Stimulated activated naive CD4-positive, alpha-beta T cell (primary cell): ENCODE measurements at regions not wholly inside any gene's neighbourhood (a gene's known extent, or its start where the extent isn't known, plus 50 kb on each side); places are given as distances from the start of the nearest gene placed in this dataset.

Source experiments
- DNase-seq, 6 experiments: peaks; one replicate each; lab custom pipeline; 2025; lab: John Stamatoyannopoulos, UW

DNA sequence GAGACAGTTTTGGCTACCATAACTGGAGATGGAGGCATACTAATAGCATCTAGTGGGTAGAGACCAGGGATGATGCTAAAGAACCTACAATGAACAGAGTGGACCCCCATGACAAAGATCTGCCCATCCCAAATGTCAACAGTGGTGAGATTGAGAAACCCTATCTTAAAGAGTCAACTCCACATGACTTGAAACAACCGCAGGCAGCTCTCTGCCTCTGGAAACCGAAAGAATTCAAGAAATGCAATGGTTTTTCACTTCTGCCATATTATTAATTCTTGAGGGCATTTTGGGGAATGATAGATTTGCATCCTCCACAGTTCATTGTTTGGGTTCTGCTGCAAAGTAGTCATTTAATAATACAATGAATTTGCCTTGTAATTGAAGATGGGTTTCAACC is 463.4 kb downstream of the MAFB start:
- DNase-seq: no peak

DNA sequence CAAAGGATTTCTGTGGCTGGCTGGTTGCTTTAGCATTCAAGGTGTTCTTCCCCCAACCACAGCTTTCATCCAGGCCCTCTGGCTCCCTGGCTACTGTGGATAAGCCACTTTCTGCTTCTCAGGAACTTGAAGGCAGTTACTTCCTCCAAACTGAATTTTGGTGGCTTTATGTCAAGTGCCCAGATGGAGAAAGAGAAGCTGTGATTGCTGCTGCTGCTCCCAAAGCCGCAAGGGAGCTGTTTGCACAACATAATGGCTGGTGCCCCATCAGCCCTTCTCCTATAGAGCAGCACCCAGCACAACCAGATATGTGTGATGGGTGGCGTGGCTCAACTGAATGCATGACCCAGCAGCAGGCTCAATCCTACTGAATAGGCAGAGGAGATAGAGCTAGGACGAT is 465.2 kb downstream of the MAFB start:
- DNase-seq: no peak

DNA sequence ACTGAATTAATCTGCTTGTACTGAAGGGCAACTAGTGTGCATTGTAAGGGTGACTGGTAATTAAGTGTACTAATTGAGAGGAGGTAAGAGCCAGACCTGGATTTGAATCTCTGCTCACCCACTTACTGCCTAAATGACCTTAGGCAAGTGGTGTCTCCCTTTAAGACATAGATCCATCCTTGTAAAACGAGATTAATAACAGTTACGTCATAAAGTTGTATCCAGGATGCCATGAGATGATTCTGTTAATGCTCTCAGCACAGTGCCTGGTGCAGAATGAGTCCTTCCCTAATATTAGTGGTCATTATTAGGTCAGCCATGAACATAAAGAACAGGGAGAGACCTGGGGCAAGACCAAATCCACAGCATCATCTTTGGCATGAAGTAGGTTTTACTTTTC is 470.1 kb downstream of the MAFB start:
- no peak for DNase-seq

DNA sequence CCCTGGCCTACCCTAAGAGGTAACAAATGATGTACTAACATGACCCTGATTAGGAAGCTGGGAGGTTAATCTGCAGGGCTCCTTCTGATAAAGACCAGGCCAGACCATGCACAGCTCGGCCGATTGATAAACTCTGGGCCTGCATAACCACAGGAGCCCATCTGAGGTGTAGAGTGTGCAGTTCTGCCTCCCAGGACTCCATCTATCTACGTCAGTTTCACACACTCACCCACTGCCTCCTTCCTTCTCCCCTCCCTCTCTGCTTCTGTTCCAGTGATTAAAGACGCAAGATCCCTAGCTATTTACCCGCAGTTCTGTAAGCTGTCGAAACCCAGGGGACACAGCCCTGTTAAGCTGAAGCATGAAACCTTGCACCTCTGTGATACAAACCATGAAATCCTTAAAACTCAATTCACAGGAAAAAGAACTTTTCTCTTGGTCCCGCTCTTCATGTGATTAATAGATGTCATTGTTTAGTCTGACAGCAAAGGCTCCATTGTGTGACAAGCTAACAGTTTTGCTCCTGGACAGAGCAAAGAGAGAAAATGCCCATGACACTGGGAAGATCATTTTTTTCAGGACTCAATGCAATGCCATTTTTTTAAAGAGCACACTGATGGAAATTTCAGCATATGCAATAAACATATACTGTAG is 470.6 kb downstream of the MAFB start:
- DNase-seq: no peak

DNA sequence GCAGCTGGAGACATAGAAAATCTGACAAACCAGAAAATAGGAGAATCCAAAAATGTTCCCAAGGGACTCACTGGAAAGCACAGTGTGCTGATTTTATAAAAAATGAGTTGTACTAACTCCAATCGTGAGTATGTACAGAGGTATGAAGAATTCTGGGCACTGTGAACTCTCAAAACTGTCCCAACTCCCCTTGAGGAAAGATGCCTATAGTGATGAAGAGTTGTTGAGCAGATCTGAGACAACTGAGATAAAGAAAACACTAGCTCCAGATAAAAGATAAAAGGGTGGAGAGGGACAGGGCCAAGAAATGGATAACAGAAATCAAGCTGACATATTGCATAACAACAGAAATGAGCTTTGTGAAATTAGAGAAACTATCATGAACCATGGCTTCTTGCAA is 481.4 kb downstream of the MAFB start:
- no peak for DNase-seq

DNA sequence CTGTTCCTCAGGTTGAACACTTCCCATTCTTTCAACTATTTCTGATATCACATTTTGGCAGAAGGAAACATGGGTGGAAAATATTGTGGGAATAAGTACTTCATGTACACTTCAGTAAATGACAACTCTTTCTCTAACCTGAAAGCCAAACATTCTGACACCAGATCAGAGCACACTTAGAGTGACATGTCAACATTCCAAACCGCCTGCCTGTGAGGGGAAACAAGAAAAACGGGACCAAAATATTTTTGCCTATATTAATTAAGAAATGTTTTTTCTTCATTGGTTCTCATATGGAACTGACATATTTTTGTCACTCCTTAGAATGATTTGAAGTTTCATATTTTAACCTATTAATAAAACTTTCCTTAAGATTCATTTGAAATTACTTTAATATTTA is 483.1 kb downstream of the MAFB start:
- no peak for DNase-seq

DNA sequence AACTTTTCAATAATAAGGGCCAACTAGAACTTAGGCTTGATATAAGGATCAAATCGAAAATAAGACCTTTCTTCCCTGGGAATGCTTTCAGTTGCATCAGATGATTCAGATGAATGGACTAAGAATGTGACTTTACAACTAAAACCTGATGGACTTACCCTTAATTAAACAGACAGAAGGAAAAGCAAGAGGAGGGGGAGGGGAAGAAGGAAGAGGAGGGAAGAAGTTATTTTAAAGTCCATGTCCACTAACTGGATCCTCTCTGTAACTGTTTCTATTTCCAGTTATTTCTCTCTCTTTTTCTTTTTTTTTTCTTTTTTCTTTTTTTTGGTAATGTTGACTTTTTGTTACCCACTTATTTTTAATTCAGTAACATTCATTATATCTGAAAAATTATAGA is 486.0 kb downstream of the MAFB start:
- no peak for DNase-seq

DNA sequence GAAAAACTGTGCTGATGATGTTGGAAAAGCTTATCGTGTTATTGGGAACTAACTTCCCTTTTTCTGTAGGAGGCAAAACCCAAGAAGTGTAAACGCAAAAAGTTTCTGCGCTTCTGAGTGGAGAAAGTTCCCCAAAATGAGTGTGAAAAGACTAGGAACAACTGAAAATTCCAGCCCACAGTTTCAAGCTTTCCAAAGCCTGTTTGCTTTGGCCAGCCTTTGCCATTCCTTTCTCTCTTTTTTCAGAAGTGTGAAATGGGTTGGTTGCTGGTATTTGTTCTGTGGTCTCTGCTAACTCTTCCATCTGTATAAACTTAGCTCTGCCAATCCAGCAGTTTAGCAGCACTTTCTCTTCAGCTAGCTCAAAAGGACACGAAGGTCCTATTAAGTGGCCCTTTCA is 491.3 kb downstream of the MAFB start:
- no peak for DNase-seq

DNA sequence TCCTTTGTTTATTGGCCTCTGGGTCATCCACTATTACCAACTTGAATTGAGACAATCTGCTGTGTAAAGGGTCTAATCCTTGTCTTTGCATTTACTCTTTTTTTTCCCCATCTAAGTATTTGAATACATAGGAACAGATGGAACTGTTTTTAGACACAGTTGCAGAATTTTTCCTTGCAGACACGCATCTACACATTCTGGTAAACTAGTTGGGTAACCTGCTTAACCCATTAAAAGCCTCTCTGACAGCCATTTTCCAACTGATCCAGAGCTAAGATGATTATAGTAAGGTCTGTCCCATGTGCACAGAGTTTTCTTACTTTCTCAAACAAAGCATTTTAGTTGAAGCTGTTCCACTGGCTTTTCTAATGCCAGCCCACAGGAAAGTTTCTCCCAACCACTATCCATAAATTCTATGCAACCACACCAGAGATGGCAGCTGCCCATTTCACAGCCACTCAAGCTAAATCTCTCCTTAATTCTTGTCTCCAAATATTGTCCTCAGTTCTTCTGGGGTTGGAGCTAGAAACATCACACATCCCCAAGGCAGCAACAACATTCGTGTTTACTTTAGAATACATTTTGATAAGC is 492.1 kb downstream of the MAFB start:
- DNase-seq: no peak

DNA sequence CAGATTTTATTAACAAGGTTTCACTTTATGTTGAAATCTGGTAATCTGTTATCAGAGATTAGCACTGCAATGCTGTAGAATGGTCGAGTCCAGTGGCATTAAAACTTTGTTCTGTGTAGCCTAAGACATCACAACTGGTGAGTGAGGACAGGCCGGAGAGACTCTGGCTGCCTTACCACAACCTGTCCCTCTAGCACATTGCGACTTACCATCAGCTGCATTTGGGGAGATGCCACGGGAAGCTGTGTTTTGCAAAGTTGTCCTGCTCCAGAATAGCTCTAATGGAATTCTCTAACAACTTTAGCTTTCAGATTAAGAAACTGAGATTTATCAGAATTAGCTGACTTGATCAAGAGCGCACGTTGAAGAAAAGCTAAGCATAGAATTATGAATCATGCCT is 493.3 kb downstream of the MAFB start:
- no peak for DNase-seq

DNA sequence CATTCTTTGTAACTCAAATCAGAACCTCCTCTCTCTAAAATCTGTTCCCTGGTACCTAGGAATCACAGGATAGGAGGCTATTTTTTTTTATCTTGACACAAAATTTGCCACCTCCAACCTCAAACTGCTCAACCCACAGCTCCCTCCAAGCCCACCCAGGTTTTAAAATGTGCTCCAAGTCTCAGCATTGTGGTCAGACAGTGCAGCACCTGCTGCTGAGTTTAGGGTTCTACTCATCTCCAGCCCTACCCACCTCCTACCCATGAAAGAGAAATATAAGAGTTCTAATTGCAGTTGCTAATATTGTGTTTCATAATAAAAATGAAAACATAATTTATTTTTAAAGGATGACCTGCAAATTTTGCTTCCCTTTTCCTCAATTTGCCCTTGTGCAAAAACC is 496.5 kb downstream of the MAFB start:
- DNase-seq: no peak

DNA sequence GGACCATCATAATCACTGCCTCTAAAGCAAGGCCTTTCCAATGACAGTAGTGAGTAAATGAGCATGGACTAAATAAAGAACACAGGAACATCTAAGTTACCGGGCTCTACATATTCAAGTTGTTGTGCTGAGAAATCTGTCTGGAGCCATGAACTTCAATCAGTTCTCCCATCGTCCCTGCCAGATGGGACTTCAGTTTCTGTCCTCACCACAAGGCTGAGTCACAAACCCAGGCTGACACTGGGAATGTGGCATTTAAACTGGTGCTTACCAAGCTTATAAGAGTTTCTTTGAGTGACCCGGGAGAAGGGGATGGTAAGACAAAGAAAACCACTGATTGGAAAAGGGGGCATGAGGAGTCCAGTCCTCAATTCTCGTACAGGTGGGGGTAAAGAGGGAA is 497.0 kb downstream of the MAFB start:
- no peak for DNase-seq

DNA sequence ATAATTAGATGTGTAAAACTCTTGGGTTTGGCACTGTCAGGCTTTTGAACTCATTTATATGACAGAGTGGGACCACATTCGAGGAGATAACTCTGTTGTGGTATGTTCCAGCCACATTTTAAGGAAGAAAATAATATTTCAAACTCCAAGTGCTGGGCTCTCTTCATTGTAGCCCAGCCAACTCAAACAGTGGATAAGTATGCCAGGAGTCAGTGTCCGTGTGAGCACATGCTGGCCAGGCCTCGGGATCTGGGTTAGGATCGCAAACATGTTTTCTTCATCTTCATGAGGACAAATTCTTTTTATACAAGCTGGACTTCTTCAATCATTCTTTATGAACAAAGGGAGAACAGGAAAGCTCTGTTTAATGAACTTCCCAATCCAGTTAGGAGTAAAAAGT is 497.5 kb downstream of the MAFB start:
- no peak for DNase-seq

DNA sequence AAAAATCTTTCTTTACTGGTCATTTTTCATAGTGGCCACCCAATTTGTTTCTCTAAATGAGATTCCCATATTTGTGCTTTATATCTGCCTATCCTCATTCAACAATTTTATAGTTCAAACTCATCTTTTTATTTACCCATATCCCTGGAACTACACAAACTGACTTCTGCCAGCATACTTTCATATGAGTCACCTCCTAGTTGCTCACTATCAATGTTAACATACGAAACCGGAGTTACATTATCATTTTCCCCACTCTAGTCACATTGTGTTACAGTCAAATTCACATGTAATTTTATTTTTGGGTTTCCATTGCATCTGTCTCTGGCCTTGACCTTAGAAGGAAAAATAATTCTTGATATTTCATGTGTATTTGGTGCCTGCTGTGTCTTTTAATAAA is 499.4 kb downstream of the MAFB start:
- no peak for DNase-seq

DNA sequence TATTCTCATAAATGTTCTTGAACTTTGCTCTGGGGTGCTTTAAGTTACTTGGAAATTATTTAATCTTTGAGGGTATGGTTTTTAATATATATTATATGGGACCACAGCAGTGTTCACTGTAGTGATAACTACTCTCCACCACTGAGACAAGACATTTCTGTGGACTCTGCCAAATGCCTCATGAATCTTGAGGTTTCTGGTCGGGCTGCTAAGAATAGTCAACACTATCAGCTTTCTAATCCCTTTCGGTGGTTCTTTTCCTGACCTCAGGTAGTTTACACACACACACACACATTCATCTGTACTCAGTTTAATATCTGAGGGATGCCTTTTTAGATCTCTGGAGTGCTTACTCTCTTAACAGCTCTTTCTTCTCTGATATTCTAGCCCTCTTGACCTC is 500.7 kb downstream of the MAFB start:
- no peak for DNase-seq

DNA sequence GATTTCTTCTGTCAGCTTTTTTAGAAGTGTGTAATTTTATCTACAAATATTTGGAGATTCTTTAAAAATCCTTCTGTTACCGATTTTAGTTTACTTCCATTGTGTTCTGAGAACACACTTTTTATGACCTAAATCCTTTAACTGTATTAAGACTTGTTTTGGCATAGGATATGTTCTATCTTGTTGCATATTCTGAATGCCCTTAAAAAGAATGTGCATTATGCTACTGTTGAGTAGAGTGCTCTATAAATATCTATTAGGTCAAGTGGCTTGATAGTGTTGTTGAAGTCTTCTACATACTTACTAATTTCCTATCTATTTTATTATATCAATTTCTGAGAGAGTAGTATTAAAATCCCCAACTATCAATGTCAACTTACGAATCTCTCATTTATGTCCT is 502.2 kb downstream of the MAFB start:
- DNase-seq: no peak

DNA sequence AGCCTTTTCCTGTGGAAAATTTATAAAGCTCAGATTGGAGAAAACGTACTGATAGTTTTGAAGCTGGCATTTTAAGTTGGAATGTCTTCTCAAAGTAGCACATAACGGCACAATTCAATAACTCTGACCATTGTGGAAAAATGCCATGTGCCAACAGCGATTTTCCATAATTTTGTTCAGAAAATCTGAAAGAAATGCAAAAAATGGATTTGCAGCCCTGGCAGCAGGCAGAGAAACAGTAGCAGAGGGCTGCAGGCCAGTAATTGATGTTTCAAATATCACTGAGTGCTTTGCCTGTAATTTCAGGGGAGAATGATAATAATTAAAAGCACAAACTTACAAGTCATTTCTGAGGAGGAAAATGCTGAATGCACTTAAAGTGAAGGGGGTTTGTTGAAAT is 507.4 kb downstream of the MAFB start:
- DNase-seq: no peak

DNA sequence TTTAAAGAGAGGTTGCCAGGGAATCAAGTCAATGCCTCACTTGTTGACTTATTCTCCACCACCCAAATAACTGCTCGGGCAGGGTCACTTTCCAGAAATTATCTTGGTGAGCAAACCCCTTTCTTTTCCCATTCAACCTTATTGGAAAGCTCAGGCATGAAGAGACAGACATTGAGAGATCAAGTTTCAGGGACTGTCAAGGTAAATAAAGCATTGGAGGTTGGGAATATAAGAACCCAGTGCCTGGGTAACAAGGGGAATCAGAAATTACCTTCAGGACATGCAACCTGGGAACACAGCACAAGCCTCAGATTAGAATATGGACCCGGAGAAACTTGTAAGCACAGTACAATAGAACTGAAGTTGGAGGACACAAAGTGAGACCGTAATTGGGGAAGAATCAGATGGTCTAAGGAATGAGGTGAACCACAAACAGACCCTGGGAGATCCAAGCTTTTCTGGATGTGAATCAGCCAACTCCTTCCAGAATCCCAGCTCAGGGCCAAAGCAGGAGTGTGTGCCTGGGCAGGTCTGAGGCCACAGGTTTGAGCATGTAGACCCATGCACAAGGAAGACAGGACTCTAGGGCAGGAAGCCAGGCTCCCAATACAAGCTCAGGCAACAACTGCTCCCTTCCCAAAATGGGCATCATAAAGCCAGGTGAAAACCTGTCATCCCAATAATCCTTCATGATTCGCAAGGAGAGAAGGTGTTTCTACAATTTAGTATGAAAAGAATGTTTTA is 512.8 kb downstream of the MAFB start:
- no peak for DNase-seq

DNA sequence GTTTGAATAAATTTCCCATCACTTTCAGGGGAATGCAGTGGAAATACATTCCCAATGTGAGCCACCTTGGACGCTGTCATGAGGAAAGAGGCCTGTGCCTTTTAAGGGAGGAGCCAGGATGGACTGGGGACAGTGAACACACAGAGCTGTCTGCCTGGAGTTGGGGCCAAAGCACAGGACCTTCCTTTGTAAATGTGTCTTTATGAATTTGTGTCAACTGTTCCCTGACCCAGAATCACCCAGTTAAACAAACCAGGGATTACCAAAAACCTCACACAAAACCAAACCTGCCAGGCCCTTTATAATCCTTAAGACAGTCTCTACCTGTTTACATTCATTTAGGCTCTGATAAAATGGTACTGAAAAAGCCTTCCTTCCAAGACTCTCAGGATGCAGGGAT is 513.7 kb downstream of the MAFB start:
- no peak for DNase-seq

DNA sequence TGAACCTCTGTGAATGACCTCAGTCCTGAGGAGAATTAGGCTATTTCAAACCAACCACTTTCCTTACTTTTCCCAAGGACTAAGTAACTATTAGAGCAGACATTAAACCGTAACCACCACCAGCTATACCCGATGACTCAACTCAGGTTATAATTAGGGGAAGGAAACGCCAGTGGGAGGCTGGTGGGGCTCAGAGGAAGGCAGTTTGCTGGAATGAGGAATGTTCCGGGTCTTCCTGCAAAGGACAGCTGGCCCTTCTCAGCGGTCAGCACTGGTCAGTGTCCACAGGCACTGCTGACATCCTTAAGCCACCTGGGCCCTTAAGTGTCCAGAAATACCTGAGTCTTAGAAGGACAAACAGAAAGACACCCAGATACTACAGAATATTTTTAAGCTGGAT is 515.2 kb downstream of the MAFB start:
- no peak for DNase-seq

DNA sequence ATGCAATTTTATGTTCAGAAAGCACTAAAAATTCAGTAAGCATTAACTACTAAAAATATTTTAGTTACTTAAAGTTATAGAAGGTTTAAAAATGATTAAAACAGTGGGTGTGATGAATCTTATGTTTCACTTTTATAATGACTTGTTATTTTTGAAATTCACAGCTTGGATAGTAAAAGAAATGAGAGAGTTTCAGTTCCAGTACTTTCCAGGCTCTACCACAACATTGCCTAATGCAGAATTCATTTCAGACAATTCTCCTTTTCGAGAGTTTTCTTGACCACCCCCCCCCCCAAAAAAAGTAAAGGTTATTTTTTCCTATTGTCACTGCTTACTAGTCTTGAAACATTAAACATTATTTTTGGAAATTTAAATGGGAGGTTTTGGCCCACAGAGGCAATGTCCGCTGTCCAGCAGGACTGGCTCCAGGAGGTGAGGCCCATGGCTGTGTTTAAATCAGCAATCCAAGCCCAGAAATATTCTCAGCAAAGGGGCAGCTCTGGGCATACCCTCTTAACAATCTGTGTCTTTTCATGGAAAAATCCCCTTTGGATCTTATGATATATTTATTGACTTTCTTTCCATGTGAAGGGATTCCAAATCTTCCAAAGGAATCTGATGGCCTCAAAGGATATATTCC is 519.9 kb downstream of the MAFB start:
- DNase-seq: no peak

DNA sequence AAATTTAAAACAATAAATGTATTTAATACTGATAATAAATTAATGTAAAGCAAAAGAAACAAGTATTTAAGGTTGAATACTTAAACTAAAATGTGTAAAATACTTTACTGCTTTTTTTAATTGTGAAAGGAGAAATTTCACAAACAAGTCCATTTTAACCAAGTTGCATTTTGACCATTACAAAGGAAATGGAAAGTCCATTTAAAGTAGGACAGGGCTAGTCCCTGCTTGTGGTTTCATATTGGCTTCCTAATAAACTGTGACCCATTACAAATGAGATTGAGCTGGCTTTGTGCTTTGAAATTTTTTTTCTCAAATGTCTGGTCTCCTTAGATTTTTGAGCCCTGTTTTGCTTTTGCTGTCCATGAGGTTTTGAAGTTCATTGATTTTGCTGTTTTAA is 527.6 kb downstream of the MAFB start:
- DNase-seq: no peak

DNA sequence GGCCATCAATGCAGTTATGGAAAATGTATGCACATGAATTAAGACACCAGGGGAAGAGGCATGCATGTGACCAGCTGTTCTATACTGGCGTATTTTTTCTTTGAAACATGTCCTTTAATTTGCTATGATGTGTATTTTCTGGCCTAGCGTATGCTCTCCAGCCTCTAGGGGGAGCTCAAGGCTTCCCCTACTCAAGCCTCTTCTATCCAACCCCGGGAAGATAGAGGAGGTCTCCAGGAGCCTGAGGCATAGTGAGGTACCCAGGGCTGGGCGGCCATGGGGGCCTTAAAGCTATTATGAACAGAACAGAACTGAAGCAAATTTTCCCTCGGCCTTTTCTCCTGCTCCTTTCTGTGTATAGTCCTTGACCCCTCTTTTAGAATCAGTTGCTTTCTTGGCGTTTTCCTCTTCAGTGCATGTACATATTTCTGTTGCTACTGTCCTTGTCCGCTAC is 528.9 kb downstream of the MAFB start:
- DNase-seq: no peak
